T47D (cell line): ENCODE measurements at regions not wholly inside any gene's neighbourhood (a gene's known extent, or its start where the extent isn't known, plus 50 kb on each side); places are given as distances from the start of the nearest gene placed in this dataset.

Experiments
- DNase-seq, 2 experiments: peaks; one replicate each; pipeline versions ENCODE4 v3.0.0 to v3.0.0-alpha.2; 2011 to 2012; ENCODE audit warnings: low read depth in 1 of 2, low spot score in 1 of 2
- JUND ChIP-seq: IDR thresholded peaks from 2 replicates; pipeline ENCODE4 v1.6.1; 2012; ENCODE audit warnings: low read depth
- in situ Hi-C: cut with HindIII; loops from 2 replicates; pipeline ENCODE4 v1.10.0; 2016; ENCODE audit warnings: low sequenced_read_pairs, low pct_unique_long_range_greater_than_20kb

DNA sequence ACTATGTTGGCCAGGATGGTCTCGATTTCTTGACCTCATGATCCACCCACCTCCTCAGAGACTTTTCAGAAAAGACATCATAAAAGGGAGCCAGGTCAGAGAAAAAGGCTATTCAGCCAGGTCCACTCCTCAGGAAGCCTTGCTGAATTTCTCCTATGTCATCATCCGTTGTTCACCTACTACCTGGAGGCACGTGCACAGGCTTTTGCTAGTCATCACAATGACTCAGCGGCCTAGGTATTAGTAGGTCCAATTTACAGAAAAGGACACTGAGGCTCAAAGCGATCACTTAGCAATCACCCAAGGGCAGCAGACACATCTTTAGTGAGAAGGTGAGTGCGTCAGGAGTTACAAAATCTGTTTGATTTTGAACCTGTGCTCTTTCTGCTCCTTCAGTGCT, 72.3 kb upstream of the RAD23B start:
- no peak for TF ChIP-seq JUND
- no peak for DNase-seq
- in situ Hi-C loops, result no loop called here

DNA sequence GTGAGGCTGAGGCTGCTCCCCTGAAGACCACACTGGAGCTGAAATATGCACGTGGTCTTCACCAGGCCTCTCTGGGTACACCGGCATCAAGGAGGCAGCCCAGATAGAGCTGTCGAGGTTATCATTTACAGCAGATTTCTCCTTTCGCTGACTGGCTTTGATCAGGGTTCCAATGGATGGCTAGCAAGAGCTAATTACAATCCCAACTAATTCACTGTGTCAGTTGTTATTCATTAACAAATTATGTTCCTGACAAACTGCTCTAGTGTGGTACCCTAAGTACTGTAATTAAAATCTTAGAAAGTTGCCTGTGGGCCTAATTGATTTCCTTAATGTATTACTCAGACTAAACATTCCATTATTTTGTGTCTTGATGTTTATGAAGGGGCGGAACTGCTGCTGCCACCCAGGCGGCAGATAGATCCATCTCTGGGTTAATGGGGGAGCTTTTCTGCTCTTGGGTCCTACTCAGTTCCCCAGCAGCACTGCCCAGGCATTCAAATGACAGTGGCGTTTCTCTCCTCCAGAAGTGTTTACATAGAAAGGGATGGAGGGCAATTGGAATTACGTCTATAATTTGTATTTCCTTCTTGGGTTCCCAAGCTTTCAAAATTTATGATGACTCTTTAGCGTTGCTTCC, 71.7 kb upstream of the RAD23B start:
- in situ Hi-C loops, result no loop called here

DNA sequence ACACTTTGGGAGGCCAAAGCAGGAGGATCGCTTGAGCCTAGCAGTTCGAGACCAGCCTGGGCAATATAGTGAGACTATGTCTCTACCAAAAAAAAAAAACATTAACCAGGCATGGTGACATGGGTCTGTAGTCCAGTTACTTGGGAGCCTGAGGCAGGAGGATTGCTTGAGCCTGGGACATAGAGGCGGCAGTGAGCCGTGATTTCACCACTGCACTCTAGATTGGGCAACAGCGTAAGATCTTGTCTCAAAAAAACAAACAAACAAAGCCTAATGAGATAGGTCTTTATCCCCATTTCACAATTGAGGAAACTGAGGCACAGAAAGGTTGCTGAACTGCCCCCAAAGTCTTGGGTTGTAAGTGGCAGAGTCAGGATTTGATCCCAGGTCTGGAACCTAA, 70.5 kb upstream of the RAD23B start:
- no peak for DNase-seq
- in situ Hi-C loops, result no loop called here
- TF ChIP-seq JUND, result no peak

More for the DNA sequence above, 71.7 kb upstream of the RAD23B start:
- DNase-seq, result no peak
- TF ChIP-seq JUND, result no peak

DNA sequence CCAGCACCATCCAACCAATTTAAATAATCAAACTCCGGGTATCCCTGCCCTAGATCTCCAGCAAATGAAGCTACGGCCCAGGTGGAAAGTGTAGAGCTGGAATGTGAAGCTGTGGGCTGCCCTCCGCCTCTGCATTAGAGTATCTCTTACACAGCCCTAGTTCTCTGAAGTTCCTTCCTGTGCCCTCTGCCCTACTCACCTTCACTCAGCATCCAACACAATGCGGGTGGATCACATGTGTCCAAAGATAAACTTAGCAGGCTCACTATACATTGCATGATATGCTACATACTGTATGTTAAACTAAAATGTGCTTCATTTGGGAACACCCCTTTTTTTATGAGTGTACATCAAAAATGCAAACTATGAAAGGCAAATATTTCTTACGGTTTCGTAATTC, 70.0 kb upstream of the RAD23B start:
- TF ChIP-seq JUND, result no peak
- in situ Hi-C loops, result no loop called here
- DNase-seq, result no peak

DNA sequence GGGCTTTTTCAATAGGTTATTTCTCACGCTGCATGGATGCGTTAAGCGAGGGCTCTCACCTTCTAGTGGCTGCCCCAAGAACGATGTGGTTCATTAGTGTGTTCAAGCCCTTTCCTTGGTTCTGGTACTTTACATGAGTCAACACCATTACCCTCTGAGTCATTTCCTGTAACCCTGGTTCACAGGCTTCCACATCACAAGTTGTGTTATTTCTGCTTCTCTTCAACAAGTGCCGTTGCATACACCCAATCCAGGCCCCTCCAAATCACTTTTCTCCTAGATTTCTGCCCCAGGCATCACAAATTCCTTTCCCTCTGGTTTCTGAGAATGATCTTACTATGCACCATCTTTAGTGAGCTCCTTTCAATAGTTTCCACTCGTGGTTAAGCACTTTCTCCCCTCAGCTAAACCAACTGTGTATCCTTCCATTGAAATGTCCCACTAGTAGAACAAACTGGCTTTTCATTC, 69.5 kb upstream of the RAD23B start:
- in situ Hi-C loops, result no loop called here
- no peak for TF ChIP-seq JUND
- no peak for DNase-seq

DNA sequence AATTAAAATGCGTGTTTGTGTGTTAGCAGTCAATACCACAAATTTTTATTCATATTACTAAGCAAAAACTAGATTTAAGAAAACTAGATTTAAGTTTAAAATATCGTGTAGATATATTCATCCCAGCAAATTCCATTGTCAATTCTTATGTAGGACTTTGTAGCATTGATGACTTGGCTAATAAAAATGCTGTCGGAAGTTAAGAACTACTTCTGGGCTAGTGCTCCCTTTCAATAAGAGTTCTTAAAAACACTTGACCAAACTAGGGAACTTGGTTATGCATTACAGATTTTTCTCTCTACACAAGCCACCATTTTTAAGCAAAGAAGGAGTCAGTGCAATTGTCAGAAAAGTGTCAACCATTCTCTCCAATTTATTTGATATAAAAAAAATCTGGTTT, 68.7 kb upstream of the RAD23B start:
- DNase-seq, result no peak
- in situ Hi-C loops, result no loop called here
- TF ChIP-seq JUND, result no peak

DNA sequence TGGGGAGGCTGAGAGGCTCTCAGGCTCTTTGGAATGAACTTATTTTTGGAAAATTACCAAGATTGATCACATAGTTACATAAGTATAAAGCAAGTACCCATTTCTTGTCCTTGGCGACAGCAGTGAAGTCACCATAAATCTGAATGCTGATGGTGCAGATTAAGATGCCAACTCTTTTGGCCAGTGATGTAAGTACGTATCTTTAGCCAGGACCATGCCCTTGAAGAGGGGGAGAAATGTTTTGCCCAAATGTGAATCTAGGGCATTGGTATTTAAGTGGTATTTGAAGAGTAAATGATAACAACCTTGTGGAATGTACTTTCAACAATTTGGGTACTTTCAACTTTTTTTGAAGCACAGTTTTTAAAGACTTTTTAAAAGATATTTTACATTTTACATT, 68.2 kb upstream of the RAD23B start:
- in situ Hi-C loops, result no loop called here
- TF ChIP-seq JUND, result no peak
- no peak for DNase-seq

DNA sequence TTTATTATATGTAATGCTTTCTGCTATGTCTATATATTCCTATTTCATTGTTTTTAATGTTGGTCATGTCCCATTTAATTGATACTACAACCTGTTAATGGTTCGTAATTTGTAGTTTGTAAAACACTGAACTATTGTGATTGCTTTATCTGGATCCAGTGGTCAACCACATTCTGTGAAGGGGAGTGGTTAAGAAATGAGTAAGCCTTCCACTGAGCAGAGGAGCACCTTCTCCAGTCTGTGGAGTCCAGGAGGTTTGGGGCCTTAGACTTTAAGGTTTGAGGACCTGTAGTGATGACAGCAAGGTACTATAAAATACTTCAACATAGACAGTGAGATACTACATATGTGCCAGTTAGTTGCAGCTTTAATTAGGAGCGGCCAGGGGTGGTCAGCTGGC, 67.7 kb upstream of the RAD23B start:
- no peak for DNase-seq
- in situ Hi-C loops, result no loop called here
- TF ChIP-seq JUND, result no peak

DNA sequence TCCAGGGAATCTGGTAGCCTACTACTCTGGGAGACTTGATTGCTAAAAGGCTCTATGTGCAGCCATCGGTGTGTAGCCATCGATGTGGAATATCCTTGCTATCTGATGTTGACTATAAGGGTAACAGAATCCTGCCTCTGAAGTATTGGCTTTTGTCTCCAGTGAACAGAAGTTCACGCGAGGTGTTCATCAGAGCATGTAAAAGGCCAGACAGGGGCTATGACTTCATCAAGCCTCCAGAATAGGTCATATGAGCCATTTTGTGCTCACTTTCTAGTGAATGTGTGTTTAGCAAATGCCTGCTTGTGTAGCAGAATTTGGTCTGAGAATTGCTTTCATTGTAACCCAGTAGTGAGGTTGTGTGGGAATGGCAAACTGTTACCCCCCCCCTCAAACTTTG, 66.8 kb upstream of the RAD23B start:
- in situ Hi-C loops, result no loop called here
- TF ChIP-seq JUND, result no peak
- no peak for DNase-seq

DNA sequence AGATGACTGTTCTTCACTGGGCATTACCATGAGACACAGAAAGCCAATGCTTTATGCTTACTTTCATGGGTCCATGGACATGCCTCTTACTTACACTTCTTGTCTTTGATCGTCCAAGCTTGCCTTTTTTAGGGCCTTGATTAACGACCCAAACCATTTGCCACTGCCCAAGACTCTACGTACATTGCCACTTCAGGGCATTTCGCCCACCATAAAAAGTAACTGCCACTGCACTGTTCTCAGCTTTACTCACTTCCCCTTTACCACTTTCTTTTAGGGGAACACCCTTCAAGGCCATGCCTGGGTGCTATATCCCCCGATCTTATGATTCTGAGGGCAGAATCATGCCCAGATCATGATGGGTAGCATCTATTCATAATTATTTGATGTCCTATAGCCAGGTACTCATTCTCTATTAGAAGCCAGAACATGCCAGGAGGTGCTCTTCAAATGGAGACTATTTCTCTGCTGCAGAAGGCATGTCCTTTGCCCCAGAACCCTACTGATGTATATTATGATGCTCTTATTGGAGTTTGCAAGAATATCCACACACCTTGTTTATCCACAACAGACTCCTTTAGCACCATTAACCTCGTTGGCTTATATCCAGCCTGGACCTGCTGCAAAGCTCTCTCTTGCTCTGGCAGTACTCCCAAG, 64.1 kb upstream of the RAD23B start:
- DNase-seq, result no peak
- in situ Hi-C loops, result no loop called here
- TF ChIP-seq JUND, result no peak

DNA sequence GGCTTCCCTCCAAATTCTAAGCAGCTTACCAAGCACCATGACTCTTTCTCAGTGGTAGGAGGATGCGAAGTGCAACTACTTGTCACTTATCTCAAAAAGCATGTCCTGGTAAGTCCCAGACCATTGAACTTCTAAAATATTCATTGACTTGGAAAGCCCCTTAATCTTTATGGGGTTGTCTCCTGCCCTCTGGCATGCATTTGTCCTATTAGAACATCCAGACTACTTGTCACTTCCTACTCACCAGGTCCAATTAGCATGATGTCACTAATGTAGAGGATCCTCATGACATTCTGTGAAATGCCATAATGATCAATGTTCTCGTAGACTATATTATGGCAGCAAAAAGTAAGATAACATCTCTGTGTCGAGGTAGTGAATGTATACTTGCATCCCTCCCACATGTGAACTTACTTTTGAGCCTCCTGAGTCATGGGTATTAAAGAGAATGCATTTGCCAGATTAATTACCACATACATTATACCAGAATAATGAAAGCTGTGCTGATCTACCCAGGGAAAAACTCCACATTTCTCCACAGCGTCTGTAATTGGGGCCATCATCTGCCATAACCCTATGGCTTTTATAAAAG, 63.5 kb upstream of the RAD23B start:
- no peak for DNase-seq
- in situ Hi-C loops, result no loop called here
- TF ChIP-seq JUND, result no peak

DNA sequence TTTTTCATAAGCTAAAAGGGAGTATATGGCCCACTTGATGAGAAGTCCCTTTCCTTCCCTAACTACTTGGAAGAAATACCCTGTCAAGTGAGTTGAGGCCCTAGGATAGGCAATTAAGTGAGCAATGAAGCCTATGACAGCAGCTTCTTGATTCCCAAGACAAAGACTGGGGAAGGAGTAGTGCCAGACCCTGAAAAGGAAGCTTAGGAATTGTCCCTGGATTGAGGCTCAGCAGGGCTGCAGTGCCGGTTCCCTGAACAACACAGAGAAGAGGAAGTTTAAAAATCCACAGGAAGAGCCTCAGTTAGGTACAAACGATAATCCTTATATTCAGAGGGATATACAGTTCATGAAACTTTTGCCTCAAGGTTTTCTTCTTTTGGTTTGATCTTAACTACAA, 61.8 kb upstream of the RAD23B start:
- in situ Hi-C loops, result no loop called here
- no peak for TF ChIP-seq JUND
- no peak for DNase-seq

DNA sequence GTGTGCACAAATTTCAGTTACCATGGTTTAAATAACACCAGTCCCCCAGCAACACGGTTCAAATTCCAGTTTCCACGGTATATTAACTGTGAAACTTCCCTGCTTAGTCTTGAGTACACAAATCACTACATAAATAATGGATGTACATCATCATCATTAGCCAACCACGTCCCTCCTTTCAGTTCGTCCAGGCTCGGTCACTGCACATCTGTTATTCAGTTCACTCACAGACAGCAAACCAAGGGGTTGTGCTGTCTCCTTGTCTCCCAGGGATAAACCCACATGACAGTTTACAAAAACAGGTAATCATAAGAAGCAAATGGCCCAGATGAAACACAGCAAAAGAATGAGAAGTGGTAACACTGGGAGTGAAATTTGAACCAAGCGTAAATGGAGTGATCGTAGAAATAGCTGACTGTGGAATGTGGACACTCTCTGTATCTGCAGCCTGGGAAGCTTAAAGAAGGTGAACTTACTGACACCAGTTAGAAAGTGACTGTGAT, 61.0 kb upstream of the RAD23B start:
- peak; percentile 49 to 78 for DNase-seq
- no peak for TF ChIP-seq JUND
- in situ Hi-C loops, result no loop called here

DNA sequence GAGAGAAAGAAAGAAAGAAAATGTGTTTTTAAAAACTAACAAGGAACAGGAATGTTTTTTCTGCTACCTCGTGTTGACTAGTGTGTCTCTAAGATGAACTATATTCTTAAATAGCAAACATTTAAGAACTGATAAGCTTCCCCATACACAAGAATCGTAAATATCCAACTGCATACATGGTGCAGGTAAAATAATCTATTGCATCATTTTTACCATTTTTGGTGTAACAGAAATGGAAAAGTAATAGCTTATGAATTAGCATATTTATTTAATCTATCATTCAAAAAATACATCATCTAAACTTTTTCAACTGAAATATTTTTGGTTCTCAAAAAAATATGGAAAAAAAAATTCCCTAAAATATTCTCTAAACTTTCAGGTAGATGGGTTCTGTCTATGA, 59.7 kb upstream of the RAD23B start:
- no peak for DNase-seq
- TF ChIP-seq JUND, result no peak
- in situ Hi-C loops, result no loop called here
